ENCODE measurements at regions not wholly inside any gene's neighbourhood (a gene's known extent, or its start where the extent isn't known, plus 50 kb on each side); places are given as distances from the start of the nearest gene placed in this dataset.

GRCh38 chr2:147345246-147345645, 499.6 kb upstream of the ACVR2A start:
- H3K9me3 ChIP-seq = no peaks in the 10 kb centered on the region
- no peak overlapping the region for H3K4me3 ChIP-seq
- H3K4me1 ChIP-seq = no peaks in the 10 kb centered on the region
- H3K27me3 ChIP-seq = no peaks in the 10 kb centered on the region
- WGBS = 94% methylated on average over 1 of the region's 1 CpG
- no peaks in the 10 kb centered on the region for H3K36me3 ChIP-seq
- TF ChIP-seq POLR2AphosphoS5 (IDR thresholded peaks at IDR 0.05) = no peak
- TF ChIP-seq POLR2A (IDR thresholded peaks at IDR 0.05) = no peak
- TF ChIP-seq EP300 (IDR thresholded peaks at IDR 0.05) = no peak
- TF ChIP-seq CTCF (IDR thresholded peaks at IDR 0.05) = no peak
- no peak for DNase-seq (ENCODE audit: low spot score in 2 of 2)
- no peak overlapping the region for H3K27ac ChIP-seq

DNA sequence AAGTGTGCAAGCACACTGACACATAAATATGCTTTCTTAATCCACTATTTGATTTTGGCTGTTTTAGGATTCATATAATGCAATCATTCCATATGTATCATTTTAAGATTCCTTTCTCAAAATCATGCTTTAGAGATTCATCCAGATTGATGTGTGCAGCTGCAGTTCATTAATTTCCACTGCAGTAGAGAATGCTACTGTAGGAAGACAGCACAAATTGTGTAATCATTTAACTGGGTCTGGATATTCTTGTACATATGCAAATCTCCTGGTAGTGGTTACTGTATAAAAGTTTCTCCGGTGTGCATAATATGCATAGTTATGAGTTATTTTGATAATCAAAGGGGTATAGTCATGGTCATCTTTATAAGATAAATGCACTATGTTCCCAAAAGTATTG, 502.5 kb upstream of the ACVR2A start:
- H3K36me3 ChIP-seq = no peaks in the 10 kb centered on the region
- H3K4me1 ChIP-seq = no peaks in the 10 kb centered on the region
- TF ChIP-seq POLR2AphosphoS5 (IDR thresholded peaks at IDR 0.05) (no peak), CTCF (IDR thresholded peaks at IDR 0.05) (no peak), EP300 (IDR thresholded peaks at IDR 0.05) (no peak), POLR2A (IDR thresholded peaks at IDR 0.05) (no peak)

GRCh38 chr2:147331790-147332419, 512.9 kb upstream of the ACVR2A start:
- no peak for DNase-seq (ENCODE audit: low spot score in 2 of 2)
- H3K36me3 ChIP-seq = no peaks in the 10 kb centered on the region
- 33% methylated on average over 4 of the region's 4 CpGs for WGBS

More for the DNA sequence above, 502.5 kb upstream of the ACVR2A start:
- Histone ChIP-seq H3K9me3 (no peaks in the 10 kb centered on the region), H3K27ac (no peak overlapping the region), H3K27me3 (no peaks in the 10 kb centered on the region), H3K4me3 (no peak overlapping the region)
- no peak for DNase-seq (ENCODE audit: low spot score in 2 of 2)
- 56% methylated on average over 1 of the region's 1 CpG for WGBS

GRCh38 chr2:147330925-147331324, 513.9 kb upstream of the ACVR2A start:
- peaks cover 4% of the 10 kb centered on the region for H3K4me1 ChIP-seq
- WGBS = 97% methylated on average over 4 of the region's 4 CpGs
- no peaks in the 10 kb centered on the region for H3K27me3 ChIP-seq
- no peak for TF ChIP-seq POLR2AphosphoS5 (IDR thresholded peaks at IDR 0.05)
- TF ChIP-seq EP300 (IDR thresholded peaks at IDR 0.05) = no peak
- no peak for TF ChIP-seq POLR2A (IDR thresholded peaks at IDR 0.05)
- TF ChIP-seq CTCF (IDR thresholded peaks at IDR 0.05) = no peak
- no peak for DNase-seq (ENCODE audit: low spot score in 2 of 2)
- H3K27ac ChIP-seq = no peak overlapping the region
- H3K4me3 ChIP-seq = no peak overlapping the region
- no peaks in the 10 kb centered on the region for H3K36me3 ChIP-seq
- H3K9me3 ChIP-seq = no peaks in the 10 kb centered on the region

More at GRCh38 chr2:147331790-147332419, 512.9 kb upstream of the ACVR2A start:
- no peak for TF ChIP-seq POLR2AphosphoS5 (IDR thresholded peaks at IDR 0.05)
- TF ChIP-seq EP300 (IDR thresholded peaks at IDR 0.05) = no peak
- TF ChIP-seq CTCF (IDR thresholded peaks at IDR 0.05) = peak in 1 of 2 donors; percentile 18
- TF ChIP-seq POLR2A (IDR thresholded peaks at IDR 0.05) = no peak
- Histone ChIP-seq H3K9me3 (no peaks in the 10 kb centered on the region), H3K4me1 (peaks cover 4% of the 10 kb centered on the region), H3K27me3 (no peaks in the 10 kb centered on the region), H3K4me3 (no peak overlapping the region), H3K27ac (no peak overlapping the region)

GRCh38 chr2:147327613-147328012, 517.2 kb upstream of the ACVR2A start:
- no peak for DNase-seq (ENCODE audit: low spot score in 2 of 2)
- WGBS = 42% methylated on average over 6 of the region's 6 CpGs
- H3K36me3 ChIP-seq = no peaks in the 10 kb centered on the region
- no peaks in the 10 kb centered on the region for H3K9me3 ChIP-seq
- peaks cover 4% of the 10 kb centered on the region for H3K4me1 ChIP-seq
- TF ChIP-seq POLR2A (IDR thresholded peaks at IDR 0.05) (no peak), CTCF (IDR thresholded peaks at IDR 0.05) (no peak), POLR2AphosphoS5 (IDR thresholded peaks at IDR 0.05) (no peak), EP300 (IDR thresholded peaks at IDR 0.05) (no peak)
- no peaks in the 10 kb centered on the region for H3K27me3 ChIP-seq
- H3K4me3 ChIP-seq = no peak overlapping the region
- no peak overlapping the region for H3K27ac ChIP-seq

Data from suprapubic skin (tissue), 4 donors.